ENCODE measurements at regions not wholly inside any gene's neighbourhood (a gene's known extent, or its start where the extent isn't known, plus 50 kb on each side); places are given as distances from the start of the nearest gene placed in this dataset.

GRCh38 chr1:157404063-157404501, 148.2 kb downstream of the FCRL5 start:
- no peak for TF ChIP-seq POLR2A (IDR thresholded peaks at IDR 0.05; ENCODE audit: low read depth)
- TF ChIP-seq, protein P1, sequence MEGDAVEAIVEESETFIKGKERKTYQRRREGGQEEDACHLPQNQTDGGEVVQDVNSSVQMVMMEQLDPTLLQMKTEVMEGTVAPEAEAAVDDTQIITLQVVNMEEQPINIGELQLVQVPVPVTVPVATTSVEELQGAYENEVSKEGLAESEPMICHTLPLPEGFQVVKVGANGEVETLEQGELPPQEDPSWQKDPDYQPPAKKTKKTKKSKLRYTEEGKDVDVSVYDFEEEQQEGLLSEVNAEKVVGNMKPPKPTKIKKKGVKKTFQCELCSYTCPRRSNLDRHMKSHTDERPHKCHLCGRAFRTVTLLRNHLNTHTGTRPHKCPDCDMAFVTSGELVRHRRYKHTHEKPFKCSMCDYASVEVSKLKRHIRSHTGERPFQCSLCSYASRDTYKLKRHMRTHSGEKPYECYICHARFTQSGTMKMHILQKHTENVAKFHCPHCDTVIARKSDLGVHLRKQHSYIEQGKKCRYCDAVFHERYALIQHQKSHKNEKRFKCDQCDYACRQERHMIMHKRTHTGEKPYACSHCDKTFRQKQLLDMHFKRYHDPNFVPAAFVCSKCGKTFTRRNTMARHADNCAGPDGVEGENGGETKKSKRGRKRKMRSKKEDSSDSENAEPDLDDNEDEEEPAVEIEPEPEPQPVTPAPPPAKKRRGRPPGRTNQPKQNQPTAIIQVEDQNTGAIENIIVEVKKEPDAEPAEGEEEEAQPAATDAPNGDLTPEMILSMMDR (IDR thresholded peaks at IDR 0.05): no peak
